Ascending aorta (tissue), 2 donors: ENCODE measurements at regions not wholly inside any gene's neighbourhood (a gene's known extent, or its start where the extent isn't known, plus 50 kb on each side); places are given as distances from the start of the nearest gene placed in this dataset.

ENCODE experiments used
- DNase-seq, 2 donors: peaks; one replicate each; pipeline ENCODE4 v3.0.0-alpha.2; 2019; ENCODE audit warnings: low spot score in 2 of 2
- H3K27ac ChIP-seq, 2 donors: fragments of 200-600 bp; sonication (generic); one replicate each; pipeline ENCODE4 v1.5.1; 2016 to 2017; ENCODE audit warnings: mild to moderate bottlenecking in 1 of 2
- H3K27me3 ChIP-seq: fragments of 200-600 bp; sonication (generic); one replicate; pipeline ENCODE4 v1.5.1; 2017
- H3K36me3 ChIP-seq, 2 donors: fragments of 200-600 bp; sonication (generic); one replicate each; pipeline ENCODE4 v1.5.1; 2016
- H3K4me1 ChIP-seq, 2 donors: fragments of 200-600 bp; sonication (generic); one replicate each; pipeline ENCODE4 v1.5.1; 2016 to 2017; ENCODE audit warnings: mild to moderate bottlenecking in 1 of 2
- H3K4me3 ChIP-seq, 2 donors: fragments of 200-600 bp; sonication (generic); one replicate each; pipeline ENCODE4 v1.5.1; 2016 to 2017; ENCODE audit warnings: mild to moderate bottlenecking in 1 of 2
- H3K9me3 ChIP-seq, 2 donors: fragments of 200-600 bp; sonication (generic); one replicate each; pipeline ENCODE4 v1.5.1; 2016
- CTCF ChIP-seq, 3 experiments: fragments of 200-600 bp in 2 of 3; fragments of 450-650 bp in 1 of 3; sonication (generic) in 2 of 3; IDR thresholded peaks; one replicate each; pipeline ENCODE4 v1.5.1; 2016 to 2019; ENCODE audit warnings: antibody characterized with exemption in 3 of 3, mild to moderate bottlenecking in 1 of 3, moderate library complexity in 1 of 3
- intact Hi-C: fragments of 100-400 bp; cut with DNase I; formaldehyde crosslinking; loops from one replicate; pipeline ENCODE4 v1.15.1; 2023

GRCh38 chr2:234164493-234165413 lies 114.3 kb downstream of the SPP2 start:
- Histone ChIP-seq H3K36me3 (no peaks in the 10 kb centered on the region), H3K27me3 (no peaks in the 10 kb centered on the region), H3K4me3 (no peak overlapping the region), H3K9me3 (no peaks in the 10 kb centered on the region), H3K27ac (no peak overlapping the region), H3K4me1 (no peaks in the 10 kb centered on the region)
- no peak for DNase-seq
- intact Hi-C loops: no loop called here
- TF ChIP-seq CTCF (IDR thresholded peaks at IDR 0.05): no peak

GRCh38 chr2:234163510-234164045 lies 113.1 kb downstream of the SPP2 start:
- H3K27me3 ChIP-seq: no peaks in the 10 kb centered on the region
- H3K4me1 ChIP-seq: no peaks in the 10 kb centered on the region
- no peak for TF ChIP-seq CTCF (IDR thresholded peaks at IDR 0.05)
- intact Hi-C loops: no loop called here
- H3K4me3 ChIP-seq: no peak overlapping the region
- H3K36me3 ChIP-seq: no peaks in the 10 kb centered on the region
- no peak overlapping the region for H3K27ac ChIP-seq
- no peak for DNase-seq
- H3K9me3 ChIP-seq: no peaks in the 10 kb centered on the region

- Histone ChIP-seq H3K9me3 (no peaks in the 10 kb centered on the region), H3K36me3 (no peaks in the 10 kb centered on the region), H3K4me3 (no peak overlapping the region), H3K27ac (no peak overlapping the region), H3K27me3 (no peaks in the 10 kb centered on the region), H3K4me1 (no peaks in the 10 kb centered on the region)
- DNase-seq: no peak
- intact Hi-C loops: no loop called here
- no peak for TF ChIP-seq CTCF (IDR thresholded peaks at IDR 0.05)
These were observed 112.4 kb downstream of the SPP2 start for GRCh38 chr2:234162861-234163260.

GRCh38 chr2:234161932-234162331 lies 111.4 kb downstream of the SPP2 start:
- Histone ChIP-seq H3K27ac (no peak overlapping the region), H3K4me1 (no peaks in the 10 kb centered on the region), H3K36me3 (no peaks in the 10 kb centered on the region), H3K27me3 (no peaks in the 10 kb centered on the region), H3K4me3 (no peak overlapping the region), H3K9me3 (no peaks in the 10 kb centered on the region)
- no peak for TF ChIP-seq CTCF (IDR thresholded peaks at IDR 0.05)
- intact Hi-C loops: no loop called here
- no peak for DNase-seq

GRCh38 chr2:234158812-234159211 lies 108.3 kb downstream of the SPP2 start:
- intact Hi-C loops: no loop called here
- Histone ChIP-seq H3K27ac (no peak overlapping the region), H3K9me3 (no peaks in the 10 kb centered on the region), H3K4me1 (no peaks in the 10 kb centered on the region), H3K4me3 (no peak overlapping the region), H3K36me3 (no peaks in the 10 kb centered on the region), H3K27me3 (no peaks in the 10 kb centered on the region)
- DNase-seq: no peak
- no peak for TF ChIP-seq CTCF (IDR thresholded peaks at IDR 0.05)
